Activated T-cell treated with anti-CD3 and anti-CD28 coated beads, Interleukin-2, amount 50 U/mL, for 72 hours (primary cell): ENCODE measurements at regions not wholly inside any gene's neighbourhood (a gene's known extent, or its start where the extent isn't known, plus 50 kb on each side); places are given as distances from the start of the nearest gene placed in this dataset.

Experiments used
- ATAC-seq, 2 donors: fragments of 150-1000 bp; cut with Tn5 transposase; replicated peaks in 1 of 2; 2 replicates each; pipeline ENCODE4 v1.10.0; 2021; ENCODE audit warnings: moderate library complexity in 2 of 2, mild to moderate bottlenecking in 1 of 2
- DNase-seq, 2 donors: peaks; one replicate each; pipeline ENCODE4 v3.0.0; 2021 to 2022; ENCODE audit warnings: mixed read lengths in 1 of 2
- H3K27ac Mint-ChIP-seq: one replicate; pipeline ENCODE4 v1.8.0; 2022; ENCODE audit warnings: mild to moderate bottlenecking, moderate library complexity, mixed read lengths
- H3K27me3 Mint-ChIP-seq: one replicate; pipeline ENCODE4 v1.8.0; 2022; ENCODE audit warnings: low read depth, mixed read lengths
- H3K36me3 Mint-ChIP-seq, 2 donors: one replicate each; pipeline ENCODE4 v1.8.0; 2022; ENCODE audit warnings: mixed read lengths in 2 of 2, mild to moderate bottlenecking in 1 of 2; ENCODE audit not compliant: insufficient read depth in 2 of 2
- H3K4me1 Mint-ChIP-seq: one replicate; pipeline ENCODE4 v1.8.0; 2022; ENCODE audit warnings: low read depth, mixed read lengths
- H3K4me3 Mint-ChIP-seq, 2 donors: one replicate each; pipeline ENCODE4 v1.8.0; 2022; ENCODE audit warnings: mild to moderate bottlenecking in 2 of 2, mixed read lengths in 2 of 2, moderate library complexity in 2 of 2
- H3K9me3 Mint-ChIP-seq, 2 donors: one replicate each; pipeline ENCODE4 v1.8.0; 2022; ENCODE audit warnings: mixed read lengths in 2 of 2

- Mint-ChIP-seq H3K27me3 (peaks cover 11% of the 10 kb centered on the region), H3K27ac (no peak overlapping the region), H3K36me3 (no peaks in the 10 kb centered on the region), H3K4me1 (peaks cover 14% of the 10 kb centered on the region), H3K4me3 (peak overlapping the region in 1 of 2 donors; percentile 40), H3K9me3 (no peaks in the 10 kb centered on the region)
- DNase-seq, result no peak
- peak; percentile 63 to 77 for ATAC-seq
Measured at GRCh38 chr1:232528472-232529089, 101.4 kb downstream of the SIPA1L2 start.

- peaks cover 9% of the 10 kb centered on the region for H3K27me3 Mint-ChIP-seq
- DNase-seq (no peak), ATAC-seq (no peak)
- H3K4me3 Mint-ChIP-seq, result no peak overlapping the region
- H3K36me3 Mint-ChIP-seq, result no peaks in the 10 kb centered on the region
- peaks cover 0 to 2% of the 10 kb centered on the region in 2 donors for H3K9me3 Mint-ChIP-seq
- H3K27ac Mint-ChIP-seq, result no peak overlapping the region
- H3K4me1 Mint-ChIP-seq, result peaks cover 14% of the 10 kb centered on the region
Measured at GRCh38 chr1:232524056-232524455, 105.9 kb downstream of the SIPA1L2 start.

- ATAC-seq, result no peak
- peaks cover 7% of the 10 kb centered on the region for H3K4me1 Mint-ChIP-seq
- no peak overlapping the region for H3K4me3 Mint-ChIP-seq
- H3K36me3 Mint-ChIP-seq, result no peaks in the 10 kb centered on the region
- DNase-seq, result no peak
- H3K27me3 Mint-ChIP-seq, result peaks cover 15% of the 10 kb centered on the region
- peaks cover 0 to 2% of the 10 kb centered on the region in 2 donors for H3K9me3 Mint-ChIP-seq
- H3K27ac Mint-ChIP-seq, result no peak overlapping the region
Measured at GRCh38 chr1:232522189-232522588, 107.7 kb downstream of the SIPA1L2 start.

- peaks cover 7% of the 10 kb centered on the region for H3K4me1 Mint-ChIP-seq
- DNase-seq (no peak), ATAC-seq (no peak)
- peaks cover 0 to 2% of the 10 kb centered on the region in 2 donors for H3K9me3 Mint-ChIP-seq
- no peaks in the 10 kb centered on the region for H3K36me3 Mint-ChIP-seq
- no peak overlapping the region for H3K4me3 Mint-ChIP-seq
- no peak overlapping the region for H3K27ac Mint-ChIP-seq
- H3K27me3 Mint-ChIP-seq, result peaks cover 15% of the 10 kb centered on the region
Measured at GRCh38 chr1:232521660-232522059, 108.3 kb downstream of the SIPA1L2 start.

- ATAC-seq (no peak), DNase-seq (no peak)
- Mint-ChIP-seq H3K4me3 (no peak overlapping the region), H3K27me3 (peaks cover 21% of the 10 kb centered on the region), H3K9me3 (peaks cover 0 to 2% of the 10 kb centered on the region in 2 donors), H3K4me1 (peaks cover 6% of the 10 kb centered on the region), H3K36me3 (peaks cover 0 to 3% of the 10 kb centered on the region in 2 donors), H3K27ac (no peak overlapping the region)
Measured at GRCh38 chr1:232519186-232519585, 110.7 kb downstream of the SIPA1L2 start.

GRCh38 chr1:232518349-232518748, 111.6 kb downstream of the SIPA1L2 start:
- ATAC-seq, result no peak
- Mint-ChIP-seq H3K27ac (no peak overlapping the region), H3K27me3 (peaks cover 21% of the 10 kb centered on the region), H3K9me3 (peaks cover 0 to 2% of the 10 kb centered on the region in 2 donors), H3K36me3 (peaks cover 0 to 3% of the 10 kb centered on the region in 2 donors), H3K4me1 (no peaks in the 10 kb centered on the region), H3K4me3 (no peak overlapping the region)
- no peak for DNase-seq

- ATAC-seq (no peak), DNase-seq (no peak)
- Mint-ChIP-seq H3K9me3 (peaks cover 0 to 2% of the 10 kb centered on the region in 2 donors), H3K27me3 (peaks cover 19% of the 10 kb centered on the region), H3K4me1 (no peaks in the 10 kb centered on the region), H3K4me3 (no peak overlapping the region), H3K27ac (no peak overlapping the region), H3K36me3 (peaks cover 0 to 3% of the 10 kb centered on the region in 2 donors)
Measured at GRCh38 chr1:232517204-232517603, 112.7 kb downstream of the SIPA1L2 start.

- H3K27me3 Mint-ChIP-seq, result peaks cover 12% of the 10 kb centered on the region
- no peaks in the 10 kb centered on the region for H3K9me3 Mint-ChIP-seq
- no peak overlapping the region for H3K4me3 Mint-ChIP-seq
- H3K27ac Mint-ChIP-seq, result peak overlapping the region; percentile 3
- H3K4me1 Mint-ChIP-seq, result no peaks in the 10 kb centered on the region
- ATAC-seq (no peak), DNase-seq (no peak)
- peaks cover 0 to 3% of the 10 kb centered on the region in 2 donors for H3K36me3 Mint-ChIP-seq
Measured at GRCh38 chr1:232515706-232516105, 114.2 kb downstream of the SIPA1L2 start.

- Mint-ChIP-seq H3K27me3 (peaks cover 6% of the 10 kb centered on the region), H3K36me3 (peaks cover 0 to 3% of the 10 kb centered on the region in 2 donors), H3K4me1 (no peaks in the 10 kb centered on the region), H3K27ac (no peak overlapping the region), H3K4me3 (no peak overlapping the region), H3K9me3 (no peaks in the 10 kb centered on the region)
- no peak for DNase-seq
- no peak for ATAC-seq
Measured at GRCh38 chr1:232512712-232513111, 117.2 kb downstream of the SIPA1L2 start.

- Mint-ChIP-seq H3K27me3 (peaks cover 6% of the 10 kb centered on the region), H3K4me3 (no peak overlapping the region), H3K9me3 (no peaks in the 10 kb centered on the region), H3K36me3 (peaks cover 0 to 3% of the 10 kb centered on the region in 2 donors), H3K4me1 (no peaks in the 10 kb centered on the region), H3K27ac (no peak overlapping the region)
- DNase-seq, result no peak
- no peak for ATAC-seq
Measured at GRCh38 chr1:232511172-232511571, 118.8 kb downstream of the SIPA1L2 start.

GRCh38 chr1:232510367-232511110, 119.4 kb downstream of the SIPA1L2 start:
- H3K4me3 Mint-ChIP-seq, result no peak overlapping the region
- peaks cover 0 to under 1% of the 10 kb centered on the region in 2 donors for H3K36me3 Mint-ChIP-seq
- no peaks in the 10 kb centered on the region for H3K9me3 Mint-ChIP-seq
- no peaks in the 10 kb centered on the region for H3K4me1 Mint-ChIP-seq
- no peak overlapping the region for H3K27ac Mint-ChIP-seq
- peaks cover 2% of the 10 kb centered on the region for H3K27me3 Mint-ChIP-seq
- DNase-seq, result no peak
- ATAC-seq, result no peak

GRCh38 chr1:232509570-232509969, 120.4 kb downstream of the SIPA1L2 start:
- DNase-seq (no peak), ATAC-seq (no peak)
- Mint-ChIP-seq H3K9me3 (no peaks in the 10 kb centered on the region), H3K36me3 (no peaks in the 10 kb centered on the region), H3K27ac (no peak overlapping the region), H3K4me1 (no peaks in the 10 kb centered on the region), H3K4me3 (no peak overlapping the region), H3K27me3 (no peaks in the 10 kb centered on the region)

- Mint-ChIP-seq H3K9me3 (no peaks in the 10 kb centered on the region), H3K27me3 (no peaks in the 10 kb centered on the region), H3K4me1 (no peaks in the 10 kb centered on the region), H3K4me3 (no peak overlapping the region), H3K27ac (no peak overlapping the region), H3K36me3 (no peaks in the 10 kb centered on the region)
- no peak for DNase-seq
- no peak for ATAC-seq
Measured at GRCh38 chr1:232508130-232508701, 121.7 kb downstream of the SIPA1L2 start.
